ENCODE measurements at regions not wholly inside any gene's neighbourhood (a gene's known extent, or its start where the extent isn't known, plus 50 kb on each side); places are given as distances from the start of the nearest gene placed in this dataset.

DNA sequence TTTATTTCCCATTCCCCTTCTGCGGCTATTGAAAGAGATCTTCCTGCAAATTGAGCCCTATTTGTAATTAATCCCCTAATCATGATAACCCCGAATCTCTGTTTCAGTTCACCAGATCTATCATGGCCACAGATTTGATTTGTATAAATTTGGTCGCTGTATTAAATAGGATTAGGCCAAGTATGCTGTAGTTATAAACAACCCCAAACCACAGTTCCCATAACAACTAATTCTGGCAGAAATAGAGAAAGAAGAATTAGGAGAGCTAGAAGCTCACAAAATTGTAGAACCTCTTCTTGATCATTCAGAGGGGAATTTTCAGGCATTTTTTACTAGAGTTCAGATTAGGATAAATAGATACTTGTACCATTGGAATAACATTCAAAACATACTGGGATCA, 433.7 kb upstream of the TNP1 start:
- DNase-seq, result no peak
- Mint-ChIP-seq H3K36me3 (peaks cover 4 to 10% (median 4%) of the 10 kb centered on the region in 3 donors), H3K4me3 (no peak overlapping the region), H3K27ac (no peak overlapping the region), H3K9me3 (peaks cover 0 to 7% (median 3%) of the 10 kb centered on the region in 6 donors), H3K27me3 (ENCODE audit: low read depth in 3 of 3) (no peaks in the 10 kb centered on the region), H3K4me1 (no peaks in the 10 kb centered on the region)

DNA sequence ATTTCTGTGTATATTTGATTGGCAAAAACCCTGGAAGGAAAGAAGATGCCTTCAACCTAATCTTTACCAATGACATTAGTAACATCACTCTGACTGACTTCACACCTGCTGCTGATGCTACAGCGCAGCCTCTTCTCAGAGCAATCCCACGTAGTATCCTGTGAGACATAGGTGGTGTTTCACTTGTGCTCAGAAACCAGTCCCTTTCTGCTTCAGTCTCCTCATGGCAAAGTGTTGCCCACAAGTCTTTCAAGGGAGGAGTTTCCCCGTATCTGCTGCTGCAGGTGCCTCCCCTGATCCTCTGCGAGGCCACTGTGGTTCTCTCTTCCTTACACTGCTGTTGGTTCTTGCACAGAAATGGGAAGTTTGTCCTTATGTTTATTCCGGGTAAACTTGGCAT, 433.2 kb upstream of the TNP1 start:
- no peak overlapping the region for H3K27ac Mint-ChIP-seq
- no peaks in the 10 kb centered on the region for H3K4me1 Mint-ChIP-seq
- no peak for DNase-seq
- no peak overlapping the region for H3K4me3 Mint-ChIP-seq
- H3K36me3 Mint-ChIP-seq, result peaks cover 4 to 10% (median 4%) of the 10 kb centered on the region in 3 donors
- peaks cover 0 to 7% (median 3%) of the 10 kb centered on the region in 6 donors for H3K9me3 Mint-ChIP-seq
- no peaks in the 10 kb centered on the region for H3K27me3 Mint-ChIP-seq (ENCODE audit: low read depth in 3 of 3)

GRCh38 chr2:217291259-217291658, 431.4 kb upstream of the TNP1 start:
- DNase-seq, result no peak
- no peak overlapping the region for H3K4me3 Mint-ChIP-seq
- H3K9me3 Mint-ChIP-seq, result no peaks in the 10 kb centered on the region
- no peaks in the 10 kb centered on the region for H3K4me1 Mint-ChIP-seq
- H3K27ac Mint-ChIP-seq, result no peak overlapping the region
- peaks cover 0 to 4% (median 0%) of the 10 kb centered on the region in 3 donors for H3K36me3 Mint-ChIP-seq
- peaks cover 0 to 3% (median 0%) of the 10 kb centered on the region in 3 donors for H3K27me3 Mint-ChIP-seq (ENCODE audit: low read depth in 3 of 3)

- no peak overlapping the region for H3K27ac Mint-ChIP-seq
- DNase-seq, result no peak
- no peak overlapping the region for H3K4me3 Mint-ChIP-seq
- peaks cover 0 to 4% (median 0%) of the 10 kb centered on the region in 3 donors for H3K36me3 Mint-ChIP-seq
- no peaks in the 10 kb centered on the region for H3K9me3 Mint-ChIP-seq
- no peaks in the 10 kb centered on the region for H3K4me1 Mint-ChIP-seq
- peaks cover 0 to 3% (median 0%) of the 10 kb centered on the region in 3 donors for H3K27me3 Mint-ChIP-seq (ENCODE audit: low read depth in 3 of 3)
Observed at GRCh38 chr2:217290467-217290866, 430.6 kb upstream of the TNP1 start.

- DNase-seq, result no peak
- no peak overlapping the region for H3K27ac Mint-ChIP-seq
- H3K4me3 Mint-ChIP-seq, result no peak overlapping the region
- peaks cover 0 to 4% (median 0%) of the 10 kb centered on the region in 3 donors for H3K36me3 Mint-ChIP-seq
- H3K27me3 Mint-ChIP-seq (ENCODE audit: low read depth in 3 of 3), result peaks cover 0 to 4% (median 3%) of the 10 kb centered on the region in 3 donors
- no peaks in the 10 kb centered on the region for H3K9me3 Mint-ChIP-seq
- H3K4me1 Mint-ChIP-seq, result no peaks in the 10 kb centered on the region
Observed at GRCh38 chr2:217289907-217290280, 430.0 kb upstream of the TNP1 start.

- Mint-ChIP-seq H3K27ac (no peak overlapping the region), H3K9me3 (no peaks in the 10 kb centered on the region), H3K36me3 (peaks cover 0 to 4% (median 0%) of the 10 kb centered on the region in 3 donors), H3K27me3 (ENCODE audit: low read depth in 3 of 3) (peaks cover 0 to 5% (median 3%) of the 10 kb centered on the region in 3 donors), H3K4me3 (no peak overlapping the region), H3K4me1 (no peaks in the 10 kb centered on the region)
- DNase-seq, result no peak
Observed at GRCh38 chr2:217289177-217289906, 429.5 kb upstream of the TNP1 start.

DNA sequence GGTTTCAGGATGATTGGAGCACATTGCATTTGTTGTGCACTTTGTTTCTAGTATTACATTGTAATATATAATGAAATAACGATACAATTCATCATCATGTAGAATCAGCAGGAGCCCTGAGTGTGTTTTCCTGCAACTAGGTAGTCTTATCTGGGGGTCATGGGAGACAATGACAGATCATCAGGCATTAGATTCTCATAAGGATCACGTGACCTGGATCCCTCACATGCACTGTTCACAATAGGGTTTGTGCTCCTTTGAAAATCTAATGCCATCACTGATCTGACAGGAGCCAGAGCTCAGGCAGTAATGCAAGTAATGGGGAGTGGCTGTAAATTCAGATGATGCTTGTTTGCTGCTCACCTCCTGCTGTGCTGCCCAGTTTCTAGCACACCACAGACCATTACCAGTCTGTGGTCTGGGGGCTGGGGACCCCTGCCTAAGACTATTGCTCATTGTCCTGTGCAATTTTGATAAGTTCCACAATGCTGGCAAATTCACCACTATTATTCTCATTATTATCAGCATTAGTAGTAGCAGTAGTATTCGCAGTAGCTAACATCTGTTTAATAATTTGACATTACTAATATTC, 428.7 kb upstream of the TNP1 start:
- no peaks in the 10 kb centered on the region for H3K4me1 Mint-ChIP-seq
- H3K9me3 Mint-ChIP-seq, result no peaks in the 10 kb centered on the region
- H3K27ac Mint-ChIP-seq, result no peak overlapping the region
- H3K4me3 Mint-ChIP-seq, result no peak overlapping the region
- no peak for DNase-seq
- peaks cover 0 to 4% (median 0%) of the 10 kb centered on the region in 3 donors for H3K36me3 Mint-ChIP-seq
- H3K27me3 Mint-ChIP-seq (ENCODE audit: low read depth in 3 of 3), result peaks cover 0 to 5% (median 3%) of the 10 kb centered on the region in 3 donors

- H3K27ac Mint-ChIP-seq, result no peak overlapping the region
- peaks cover 0 to 4% (median 0%) of the 10 kb centered on the region in 3 donors for H3K36me3 Mint-ChIP-seq
Observed at GRCh38 chr2:217286833-217287232, 427.0 kb upstream of the TNP1 start.

DNA sequence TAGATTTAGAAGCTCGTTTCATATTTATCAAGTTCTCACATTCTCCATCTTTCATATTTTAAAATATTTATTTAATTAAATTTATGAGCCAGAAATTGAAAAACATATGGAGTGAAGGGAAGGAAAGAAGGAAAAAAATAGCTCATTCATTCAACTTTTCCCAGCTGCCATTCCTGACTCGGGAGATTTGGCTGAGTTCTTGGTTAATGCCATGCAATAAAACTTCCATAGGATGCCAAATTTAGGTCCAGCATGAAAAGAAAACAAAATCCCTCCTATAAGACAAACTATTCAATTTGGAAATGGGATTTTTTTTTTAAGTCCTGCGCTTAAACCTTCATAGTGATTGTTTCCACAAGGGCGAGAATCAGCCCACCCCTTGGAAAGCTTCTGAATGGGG, 426.1 kb upstream of the TNP1 start:
- no peak for DNase-seq

More at GRCh38 chr2:217286833-217287232, 427.0 kb upstream of the TNP1 start:
- Mint-ChIP-seq H3K9me3 (no peaks in the 10 kb centered on the region), H3K4me1 (no peaks in the 10 kb centered on the region), H3K27me3 (ENCODE audit: low read depth in 3 of 3) (peaks cover 2 to 5% (median 3%) of the 10 kb centered on the region in 3 donors), H3K4me3 (no peak overlapping the region)
- no peak for DNase-seq

GRCh38 chr2:217283460-217283859, 423.6 kb upstream of the TNP1 start:
- no peaks in the 10 kb centered on the region for H3K4me1 Mint-ChIP-seq
- no peaks in the 10 kb centered on the region for H3K9me3 Mint-ChIP-seq
- H3K27ac Mint-ChIP-seq, result no peak overlapping the region
- DNase-seq, result no peak
- no peak overlapping the region for H3K4me3 Mint-ChIP-seq
- H3K36me3 Mint-ChIP-seq, result no peaks in the 10 kb centered on the region
- H3K27me3 Mint-ChIP-seq (ENCODE audit: low read depth in 3 of 3), result peaks cover 2 to 5% (median 3%) of the 10 kb centered on the region in 3 donors

More for the DNA sequence above, 426.1 kb upstream of the TNP1 start:
- peaks cover 2 to 5% (median 3%) of the 10 kb centered on the region in 3 donors for H3K27me3 Mint-ChIP-seq (ENCODE audit: low read depth in 3 of 3)
- H3K4me3 Mint-ChIP-seq, result no peak overlapping the region
- H3K4me1 Mint-ChIP-seq, result no peaks in the 10 kb centered on the region
- peaks cover 0 to 4% (median 0%) of the 10 kb centered on the region in 3 donors for H3K36me3 Mint-ChIP-seq
- no peaks in the 10 kb centered on the region for H3K9me3 Mint-ChIP-seq
- H3K27ac Mint-ChIP-seq, result no peak overlapping the region

DNA sequence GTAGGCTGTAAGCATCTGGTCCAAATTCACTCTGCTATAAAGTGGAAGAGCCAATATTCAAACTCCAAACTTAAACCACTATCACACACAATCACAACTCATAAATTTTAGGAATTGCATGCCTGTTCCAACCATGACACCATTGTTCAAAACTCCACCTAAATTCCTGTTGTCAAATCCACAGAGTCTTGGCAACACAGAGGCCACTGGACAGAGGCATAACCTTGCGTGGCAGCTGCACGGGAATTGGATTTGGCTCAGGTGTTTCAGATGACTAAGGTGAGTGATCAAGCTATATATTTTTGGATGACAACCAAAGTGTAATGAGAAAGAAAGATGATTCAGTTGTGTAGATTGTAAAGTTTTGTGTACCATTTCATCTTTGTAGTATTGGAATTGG, 422.7 kb upstream of the TNP1 start:
- H3K36me3 Mint-ChIP-seq, result no peaks in the 10 kb centered on the region
- no peaks in the 10 kb centered on the region for H3K4me1 Mint-ChIP-seq
- no peak overlapping the region for H3K4me3 Mint-ChIP-seq
- no peak for DNase-seq
- no peaks in the 10 kb centered on the region for H3K9me3 Mint-ChIP-seq
- H3K27ac Mint-ChIP-seq, result no peak overlapping the region
- H3K27me3 Mint-ChIP-seq (ENCODE audit: low read depth in 3 of 3), result peaks cover 2 to 5% (median 3%) of the 10 kb centered on the region in 3 donors

DNA sequence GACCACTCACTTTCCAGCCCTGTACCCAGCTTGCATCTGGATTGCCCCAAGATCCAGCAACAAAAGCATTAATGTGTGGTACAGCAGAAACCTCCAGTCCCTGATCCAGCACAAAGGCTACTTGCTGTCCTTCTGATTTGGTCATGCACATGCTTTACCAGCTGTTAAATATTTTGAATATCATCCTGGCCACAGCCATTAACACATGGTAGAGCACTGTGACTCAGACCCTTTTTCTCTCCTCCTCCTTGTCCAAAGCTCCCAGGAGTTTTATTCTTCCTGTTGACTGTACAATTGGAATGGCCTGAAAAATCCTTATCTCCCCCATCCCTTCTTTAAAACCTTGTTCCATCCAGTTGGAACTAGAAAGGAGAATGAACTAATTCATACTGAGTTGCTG, 419.7 kb upstream of the TNP1 start:
- Mint-ChIP-seq H3K4me1 (no peaks in the 10 kb centered on the region), H3K27ac (no peak overlapping the region)

GRCh38 chr2:217279140-217279539, 419.3 kb upstream of the TNP1 start:
- no peak for DNase-seq
- peaks cover 0 to 5% (median 2%) of the 10 kb centered on the region in 3 donors for H3K27me3 Mint-ChIP-seq (ENCODE audit: low read depth in 3 of 3)
- H3K36me3 Mint-ChIP-seq, result no peaks in the 10 kb centered on the region
- no peaks in the 10 kb centered on the region for H3K9me3 Mint-ChIP-seq
- no peak overlapping the region for H3K4me3 Mint-ChIP-seq
- no peak overlapping the region for H3K27ac Mint-ChIP-seq
- no peaks in the 10 kb centered on the region for H3K4me1 Mint-ChIP-seq

More for the DNA sequence above, 419.7 kb upstream of the TNP1 start:
- Mint-ChIP-seq H3K36me3 (no peaks in the 10 kb centered on the region), H3K9me3 (no peaks in the 10 kb centered on the region), H3K27me3 (ENCODE audit: low read depth in 3 of 3) (peaks cover 0 to 5% (median 2%) of the 10 kb centered on the region in 3 donors), H3K4me3 (no peak overlapping the region)
- no peak for DNase-seq

- H3K4me3 Mint-ChIP-seq, result no peak overlapping the region
- peaks cover 0 to 5% (median 0%) of the 10 kb centered on the region in 3 donors for H3K27me3 Mint-ChIP-seq (ENCODE audit: low read depth in 3 of 3)
- no peaks in the 10 kb centered on the region for H3K4me1 Mint-ChIP-seq
- H3K9me3 Mint-ChIP-seq, result no peaks in the 10 kb centered on the region
- no peaks in the 10 kb centered on the region for H3K36me3 Mint-ChIP-seq
- no peak overlapping the region for H3K27ac Mint-ChIP-seq
- DNase-seq, result no peak
Observed at GRCh38 chr2:217277646-217278398, 418.0 kb upstream of the TNP1 start.
